Fibroblast of mammary gland (primary cell): ENCODE measurements at regions not wholly inside any gene's neighbourhood (a gene's known extent, or its start where the extent isn't known, plus 50 kb on each side); places are given as distances from the start of the nearest gene placed in this dataset.

Source experiments
- DNase-seq: peaks from one replicate; pipeline ENCODE4 v3.0.0-alpha.2; 2010; ENCODE audit warnings: low read depth
- H3K4me3 ChIP-seq: 2 replicates; pipeline ENCODE4 v1.5.1; 2011; ENCODE audit warnings: low read depth, mild to moderate bottlenecking, low read length, moderate library complexity; ENCODE audit not compliant: control insufficient read depth
- CTCF ChIP-seq: conservative IDR thresholded peaks from 2 replicates; pipeline ENCODE4 v1.5.1; 2011; ENCODE audit warnings: low read depth, low read length, inconsistent platforms; ENCODE audit not compliant: control insufficient read depth, insufficient read depth

GRCh38 chrX:23559975-23560374 lies 107.3 kb upstream of the PRDX4 start:
- H3K4me3 ChIP-seq, result no peak overlapping the region
- TF ChIP-seq CTCF, result peak; percentile 4
- DNase-seq, result no peak

- H3K4me3 ChIP-seq, result no peak overlapping the region
- no peak for DNase-seq
- TF ChIP-seq CTCF, result no peak
These were observed 96.5 kb upstream of the PRDX4 start for GRCh38 chrX:23570674-23571343.

- no peak overlapping the region for H3K4me3 ChIP-seq
- no peak for TF ChIP-seq CTCF
- no peak for DNase-seq
These were observed 92.0 kb upstream of the PRDX4 start for GRCh38 chrX:23575281-23575680.

GRCh38 chrX:23578079-23578478 lies 89.2 kb upstream of the PRDX4 start:
- TF ChIP-seq CTCF, result no peak
- DNase-seq, result peak; percentile 16
- no peak overlapping the region for H3K4me3 ChIP-seq

- no peak for TF ChIP-seq CTCF
- no peak for DNase-seq
These were observed 77.8 kb upstream of the PRDX4 start for GRCh38 chrX:23589496-23589895.

GRCh38 chrX:23592741-23593140 lies 74.6 kb upstream of the PRDX4 start:
- DNase-seq, result no peak
- H3K4me3 ChIP-seq, result no peak overlapping the region
- no peak for TF ChIP-seq CTCF

More at GRCh38 chrX:23589496-23589895, 77.8 kb upstream of the PRDX4 start:
- no peak overlapping the region for H3K4me3 ChIP-seq

GRCh38 chrX:23598575-23598974 lies 68.7 kb upstream of the PRDX4 start:
- TF ChIP-seq CTCF, result no peak
- no peak for DNase-seq
- H3K4me3 ChIP-seq, result no peak overlapping the region
